Adrenal gland (tissue), 9 donors: ENCODE measurements at regions not wholly inside any gene's neighbourhood (a gene's known extent, or its start where the extent isn't known, plus 50 kb on each side); places are given as distances from the start of the nearest gene placed in this dataset.

ENCODE experiments used
- DNase-seq, 7 donors: peaks; one replicate each; pipeline ENCODE4 v3.0.0-alpha.2; 2019 to 2020
- H3K27ac ChIP-seq, 5 donors: fragments of 200-600 bp; sonication (generic) in 4 of 5; 1 replicate in 3 of 5; 2 replicates in 2 of 5; pipeline versions ENCODE4 v1.5.1 to v1.8.0; 2016 to 2020; ENCODE audit warnings: mild to moderate bottlenecking in 1 of 5
- H3K27me3 ChIP-seq: fragments of 200-600 bp; 2 replicates; pipeline ENCODE4 v1.8.0; 2021
- H3K36me3 ChIP-seq, 2 donors: fragments of 200-600 bp; replicated peaks in 1 of 2; 1 replicate in 1 of 2; 2 replicates in 1 of 2; pipeline versions ENCODE4 v1.5.1 to v1.8.0; 2018 to 2022
- H3K4me1 ChIP-seq, 2 donors: fragments of 200-600 bp; replicated peaks in 1 of 2; 1 replicate in 1 of 2; 2 replicates in 1 of 2; pipeline versions ENCODE4 v1.5.1 to v1.8.0; 2018 to 2021
- H3K4me3 ChIP-seq, 4 donors: fragments of 200-600 bp; sonication (generic) in 3 of 4; one replicate each; pipeline ENCODE4 v1.5.1; 2016 to 2018
- H3K9me3 ChIP-seq, 3 donors: fragments of 200-600 bp; sonication (generic) in 1 of 3; replicated peaks in 1 of 3; 1 replicate in 2 of 3; 2 replicates in 1 of 3; pipeline versions ENCODE4 v1.5.1 to v1.8.0; 2016 to 2021
- CTCF ChIP-seq, 6 experiments: fragments of 450-650 bp in 4 of 6; fragments of 200-600 bp in 2 of 6; sonication (generic) in 1 of 6; IDR thresholded peaks; 1 replicate in 5 of 6; 2 replicates in 1 of 6; pipeline versions ENCODE4 v1.5.1 to v1.8.0; 2016 to 2021; ENCODE audit warnings: antibody characterized with exemption in 6 of 6, mild to moderate bottlenecking in 2 of 6, moderate library complexity in 1 of 6
- POLR2A ChIP-seq, 2 donors: fragments of 450-650 bp; IDR thresholded peaks; one replicate each; pipeline ENCODE4 v1.6.1; 2017; ENCODE audit warnings: antibody characterized with exemption in 2 of 2, mild to moderate bottlenecking in 2 of 2, moderate library complexity in 1 of 2
- WGBS, 4 donors: extraction: QIAGEN DNeasy Blood & Tissue Kit in 2 of 4; methylation state at CpG; one replicate each; pipeline versions ENCODE4 v1.1.5 to v1.1.7; 2013 to 2017; 5-methylcytosine and 5-hydroxymethylcytosine counted together
- intact Hi-C, 2 donors: fragments of 100-400 bp; cut with DNase I; formaldehyde crosslinking; loops; one replicate each; pipeline versions ENCODE4 v1.14.1 to v1.15.0; 2022 to 2023
- donor health status: healthy with polysubstance abuse.
- donor health status: Bipolar disorder and iron deficiency.
- donor health status: DM: yes; HTN: yes; CAD: no.
- donor health status: DM: no; HTN: no; CAD: no.
- donor health status: DM: no; HTN: no; CAD: no.

GRCh38 chr9:38277601-38278200 lies 114.8 kb upstream of the ALDH1B1 start:
- Histone ChIP-seq H3K27me3 (no peaks in the 10 kb centered on the region), H3K9me3 (no peaks in the 10 kb centered on the region), H3K27ac (no peak overlapping the region), H3K4me1 (no peaks in the 10 kb centered on the region), H3K4me3 (no peak overlapping the region), H3K36me3 (no peaks in the 10 kb centered on the region)
- WGBS, 4 donors: 87 to 91% (median 89%) methylated on average over 6 to 8 of the region's 8 CpGs
- intact Hi-C loops: no loop called here
- no peak for DNase-seq
- no peak for TF ChIP-seq POLR2A (IDR thresholded peaks at IDR 0.05)
- TF ChIP-seq CTCF (IDR thresholded peaks at IDR 0.05): no peak

- 66 to 79% (median 77%) methylated on average over 9 to 14 of the region's 14 CpGs for WGBS, 4 donors
- Histone ChIP-seq H3K4me1 (no peaks in the 10 kb centered on the region), H3K9me3 (no peaks in the 10 kb centered on the region), H3K4me3 (no peak overlapping the region), H3K27me3 (no peaks in the 10 kb centered on the region), H3K36me3 (no peaks in the 10 kb centered on the region), H3K27ac (no peak overlapping the region)
- TF ChIP-seq CTCF (IDR thresholded peaks at IDR 0.05) (no peak), POLR2A (IDR thresholded peaks at IDR 0.05) (no peak)
- intact Hi-C loops: no loop called here
- no peak for DNase-seq
Observed at GRCh38 chr9:38276771-38277439, 115.6 kb upstream of the ALDH1B1 start.

GRCh38 chr9:38274800-38275199 lies 117.7 kb upstream of the ALDH1B1 start:
- no peaks in the 10 kb centered on the region for H3K4me1 ChIP-seq
- H3K27ac ChIP-seq: no peak overlapping the region
- no peak for TF ChIP-seq CTCF (IDR thresholded peaks at IDR 0.05)
- WGBS, 4 donors: 56 to 70% (median 62%) methylated on average over 4 of the region's 4 CpGs
- no peak for DNase-seq
- intact Hi-C loops: no loop called here
- no peaks in the 10 kb centered on the region for H3K9me3 ChIP-seq
- H3K36me3 ChIP-seq: no peaks in the 10 kb centered on the region
- H3K4me3 ChIP-seq: no peak overlapping the region
- no peaks in the 10 kb centered on the region for H3K27me3 ChIP-seq

- DNase-seq: no peak
- WGBS, 4 donors: 58 to 76% (median 69%) methylated on average over 1 of the region's 1 CpG
- TF ChIP-seq CTCF (IDR thresholded peaks at IDR 0.05): no peak
- TF ChIP-seq POLR2A (IDR thresholded peaks at IDR 0.05): no peak
- Histone ChIP-seq H3K27me3 (no peaks in the 10 kb centered on the region), H3K4me3 (no peak overlapping the region), H3K36me3 (no peaks in the 10 kb centered on the region), H3K9me3 (no peaks in the 10 kb centered on the region), H3K4me1 (no peaks in the 10 kb centered on the region), H3K27ac (no peak overlapping the region)
- intact Hi-C loops: no loop called here
Observed at GRCh38 chr9:38272710-38273109, 119.8 kb upstream of the ALDH1B1 start.
